ENCODE measurements at regions not wholly inside any gene's neighbourhood (a gene's known extent, or its start where the extent isn't known, plus 50 kb on each side); places are given as distances from the start of the nearest gene placed in this dataset.

GRCh38 chr4:137082061-137082460 lies 450.2 kb downstream of the PCDH18 start:
- Histone ChIP-seq H3K27ac (ENCODE audit: low read length) (no peak overlapping the region), H3K27me3 (ENCODE audit: control insufficient read depth, insufficient read depth, low read length) (no peaks in the 10 kb centered on the region), H3K36me3 (ENCODE audit: control insufficient read depth, insufficient read depth, low read length) (no peaks in the 10 kb centered on the region), H3K4me1 (ENCODE audit: control insufficient read depth, insufficient read depth, low read length) (no peaks in the 10 kb centered on the region), H3K9me3 (ENCODE audit: control insufficient read depth, insufficient read depth, low read length) (no peaks in the 10 kb centered on the region), H3K4me3 (ENCODE audit: low read length) (no peak overlapping the region)
- WGBS (ENCODE audit: insufficient coverage, insufficient read length), result no CpG with 5 or more reads among the region's 1 CpG
- DNase-seq (ENCODE audit: low read depth, low spot score), result no peak

GRCh38 chr4:137076908-137077307 lies 455.4 kb downstream of the PCDH18 start:
- Histone ChIP-seq H3K27ac (ENCODE audit: low read length) (no peak overlapping the region), H3K4me1 (ENCODE audit: control insufficient read depth, insufficient read depth, low read length) (no peaks in the 10 kb centered on the region), H3K27me3 (ENCODE audit: control insufficient read depth, insufficient read depth, low read length) (no peaks in the 10 kb centered on the region), H3K9me3 (ENCODE audit: control insufficient read depth, insufficient read depth, low read length) (no peaks in the 10 kb centered on the region), H3K4me3 (ENCODE audit: low read length) (no peak overlapping the region), H3K36me3 (ENCODE audit: control insufficient read depth, insufficient read depth, low read length) (no peaks in the 10 kb centered on the region)
- no peak for DNase-seq (ENCODE audit: low read depth, low spot score)
- WGBS (ENCODE audit: insufficient coverage, insufficient read length), result no CpG with 5 or more reads among the region's 3 CpGs

GRCh38 chr4:137075586-137075985 lies 456.7 kb downstream of the PCDH18 start:
- no peaks in the 10 kb centered on the region for H3K27me3 ChIP-seq (ENCODE audit: control insufficient read depth, insufficient read depth, low read length)
- H3K36me3 ChIP-seq (ENCODE audit: control insufficient read depth, insufficient read depth, low read length), result no peaks in the 10 kb centered on the region
- DNase-seq (ENCODE audit: low read depth, low spot score), result no peak

GRCh38 chr4:137070614-137071013 lies 461.7 kb downstream of the PCDH18 start:
- no CpG with 5 or more reads among the region's 2 CpGs for WGBS (ENCODE audit: insufficient coverage, insufficient read length)
- H3K4me3 ChIP-seq (ENCODE audit: low read length), result no peak overlapping the region
- H3K36me3 ChIP-seq (ENCODE audit: control insufficient read depth, insufficient read depth, low read length), result no peaks in the 10 kb centered on the region
- no peaks in the 10 kb centered on the region for H3K4me1 ChIP-seq (ENCODE audit: control insufficient read depth, insufficient read depth, low read length)
- no peak for DNase-seq (ENCODE audit: low read depth, low spot score)
- no peak overlapping the region for H3K27ac ChIP-seq (ENCODE audit: low read length)
- no peaks in the 10 kb centered on the region for H3K9me3 ChIP-seq (ENCODE audit: control insufficient read depth, insufficient read depth, low read length)
- no peaks in the 10 kb centered on the region for H3K27me3 ChIP-seq (ENCODE audit: control insufficient read depth, insufficient read depth, low read length)

More at GRCh38 chr4:137075586-137075985, 456.7 kb downstream of the PCDH18 start:
- H3K9me3 ChIP-seq (ENCODE audit: control insufficient read depth, insufficient read depth, low read length), result no peaks in the 10 kb centered on the region
- no peaks in the 10 kb centered on the region for H3K4me1 ChIP-seq (ENCODE audit: control insufficient read depth, insufficient read depth, low read length)
- H3K27ac ChIP-seq (ENCODE audit: low read length), result no peak overlapping the region
- H3K4me3 ChIP-seq (ENCODE audit: low read length), result no peak overlapping the region
- no CpG with 5 or more reads among the region's 4 CpGs for WGBS (ENCODE audit: insufficient coverage, insufficient read length)

- no CpG with 5 or more reads among the region's 2 CpGs for WGBS (ENCODE audit: insufficient coverage, insufficient read length)
These were observed 462.8 kb downstream of the PCDH18 start for GRCh38 chr4:137069473-137069872.

GRCh38 chr4:137067735-137068134 lies 464.6 kb downstream of the PCDH18 start:
- Histone ChIP-seq H3K36me3 (ENCODE audit: control insufficient read depth, insufficient read depth, low read length) (no peaks in the 10 kb centered on the region), H3K27ac (ENCODE audit: low read length) (no peak overlapping the region), H3K4me3 (ENCODE audit: low read length) (no peak overlapping the region), H3K9me3 (ENCODE audit: control insufficient read depth, insufficient read depth, low read length) (no peaks in the 10 kb centered on the region), H3K27me3 (ENCODE audit: control insufficient read depth, insufficient read depth, low read length) (no peaks in the 10 kb centered on the region), H3K4me1 (ENCODE audit: control insufficient read depth, insufficient read depth, low read length) (no peaks in the 10 kb centered on the region)
- no CpG with 5 or more reads among the region's 1 CpG for WGBS (ENCODE audit: insufficient coverage, insufficient read length)
- no peak for DNase-seq (ENCODE audit: low read depth, low spot score)

More at GRCh38 chr4:137069473-137069872, 462.8 kb downstream of the PCDH18 start:
- Histone ChIP-seq H3K27ac (ENCODE audit: low read length) (no peak overlapping the region), H3K27me3 (ENCODE audit: control insufficient read depth, insufficient read depth, low read length) (no peaks in the 10 kb centered on the region), H3K4me1 (ENCODE audit: control insufficient read depth, insufficient read depth, low read length) (no peaks in the 10 kb centered on the region), H3K9me3 (ENCODE audit: control insufficient read depth, insufficient read depth, low read length) (no peaks in the 10 kb centered on the region), H3K36me3 (ENCODE audit: control insufficient read depth, insufficient read depth, low read length) (no peaks in the 10 kb centered on the region), H3K4me3 (ENCODE audit: low read length) (no peak overlapping the region)
- DNase-seq (ENCODE audit: low read depth, low spot score), result no peak

GRCh38 chr4:137065311-137065710 lies 467.0 kb downstream of the PCDH18 start:
- Histone ChIP-seq H3K4me1 (ENCODE audit: control insufficient read depth, insufficient read depth, low read length) (no peaks in the 10 kb centered on the region), H3K9me3 (ENCODE audit: control insufficient read depth, insufficient read depth, low read length) (no peaks in the 10 kb centered on the region), H3K27ac (ENCODE audit: low read length) (no peak overlapping the region), H3K27me3 (ENCODE audit: control insufficient read depth, insufficient read depth, low read length) (no peaks in the 10 kb centered on the region), H3K4me3 (ENCODE audit: low read length) (no peak overlapping the region), H3K36me3 (ENCODE audit: control insufficient read depth, insufficient read depth, low read length) (no peaks in the 10 kb centered on the region)
- DNase-seq (ENCODE audit: low read depth, low spot score), result no peak
- WGBS (ENCODE audit: insufficient coverage, insufficient read length), result no CpG with 5 or more reads among the region's 1 CpG

- no peak overlapping the region for H3K27ac ChIP-seq (ENCODE audit: low read length)
- no peaks in the 10 kb centered on the region for H3K4me1 ChIP-seq (ENCODE audit: control insufficient read depth, insufficient read depth, low read length)
- H3K4me3 ChIP-seq (ENCODE audit: low read length), result no peak overlapping the region
- H3K9me3 ChIP-seq (ENCODE audit: control insufficient read depth, insufficient read depth, low read length), result no peaks in the 10 kb centered on the region
- H3K36me3 ChIP-seq (ENCODE audit: control insufficient read depth, insufficient read depth, low read length), result no peaks in the 10 kb centered on the region
- no CpG with 5 or more reads among the region's 2 CpGs for WGBS (ENCODE audit: insufficient coverage, insufficient read length)
- H3K27me3 ChIP-seq (ENCODE audit: control insufficient read depth, insufficient read depth, low read length), result no peaks in the 10 kb centered on the region
- DNase-seq (ENCODE audit: low read depth, low spot score), result no peak
These were observed 468.3 kb downstream of the PCDH18 start for GRCh38 chr4:137063961-137064360.

DNA sequence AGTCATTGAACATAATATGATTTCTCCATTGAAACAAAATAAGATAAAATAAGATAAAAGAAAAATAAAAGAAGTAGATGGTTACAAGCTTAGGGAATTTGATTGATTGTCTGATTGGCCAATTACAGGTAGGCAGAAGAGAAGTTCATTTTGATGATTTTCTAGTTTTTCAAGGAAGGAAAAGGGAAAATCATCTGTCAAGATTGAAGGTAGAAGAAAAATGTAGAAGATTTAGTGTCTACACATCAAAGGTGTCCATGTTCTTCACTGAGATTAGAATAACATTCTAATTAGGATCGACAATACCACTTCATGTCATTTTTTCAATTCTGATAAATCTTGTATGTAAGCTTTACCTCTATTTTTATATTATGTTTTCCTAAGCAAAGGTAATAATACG lies 489.1 kb downstream of the PCDH18 start:
- Histone ChIP-seq H3K4me1 (ENCODE audit: control insufficient read depth, insufficient read depth, low read length) (no peaks in the 10 kb centered on the region), H3K36me3 (ENCODE audit: control insufficient read depth, insufficient read depth, low read length) (no peaks in the 10 kb centered on the region), H3K9me3 (ENCODE audit: control insufficient read depth, insufficient read depth, low read length) (no peaks in the 10 kb centered on the region), H3K27me3 (ENCODE audit: control insufficient read depth, insufficient read depth, low read length) (no peaks in the 10 kb centered on the region), H3K27ac (ENCODE audit: low read length) (no peak overlapping the region), H3K4me3 (ENCODE audit: low read length) (no peak overlapping the region)
- no peak for DNase-seq (ENCODE audit: low read depth, low spot score)
- WGBS (ENCODE audit: insufficient coverage, insufficient read length), result no CpG with 5 or more reads among the region's 2 CpGs

- Histone ChIP-seq H3K36me3 (ENCODE audit: control insufficient read depth, insufficient read depth, low read length) (no peaks in the 10 kb centered on the region), H3K27ac (ENCODE audit: low read length) (no peak overlapping the region), H3K4me3 (ENCODE audit: low read length) (no peak overlapping the region), H3K4me1 (ENCODE audit: control insufficient read depth, insufficient read depth, low read length) (no peaks in the 10 kb centered on the region), H3K9me3 (ENCODE audit: control insufficient read depth, insufficient read depth, low read length) (no peaks in the 10 kb centered on the region), H3K27me3 (ENCODE audit: control insufficient read depth, insufficient read depth, low read length) (no peaks in the 10 kb centered on the region)
- no CpG with 5 or more reads among the region's 3 CpGs for WGBS (ENCODE audit: insufficient coverage, insufficient read length)
- no peak for DNase-seq (ENCODE audit: low read depth, low spot score)
These were observed 492.9 kb downstream of the PCDH18 start for GRCh38 chr4:137039370-137039769.

- no peaks in the 10 kb centered on the region for H3K36me3 ChIP-seq (ENCODE audit: control insufficient read depth, insufficient read depth, low read length)
- H3K4me1 ChIP-seq (ENCODE audit: control insufficient read depth, insufficient read depth, low read length), result no peaks in the 10 kb centered on the region
- no peaks in the 10 kb centered on the region for H3K9me3 ChIP-seq (ENCODE audit: control insufficient read depth, insufficient read depth, low read length)
- no peaks in the 10 kb centered on the region for H3K27me3 ChIP-seq (ENCODE audit: control insufficient read depth, insufficient read depth, low read length)
- no peak for DNase-seq (ENCODE audit: low read depth, low spot score)
- H3K27ac ChIP-seq (ENCODE audit: low read length), result no peak overlapping the region
- no peak overlapping the region for H3K4me3 ChIP-seq (ENCODE audit: low read length)
These were observed 500.1 kb downstream of the PCDH18 start for GRCh38 chr4:137032222-137032621.

Data from iPS DF 6.9 (cell line).